ENCODE measurements at regions not wholly inside any gene's neighbourhood (a gene's known extent, or its start where the extent isn't known, plus 50 kb on each side); places are given as distances from the start of the nearest gene placed in this dataset.

DNA sequence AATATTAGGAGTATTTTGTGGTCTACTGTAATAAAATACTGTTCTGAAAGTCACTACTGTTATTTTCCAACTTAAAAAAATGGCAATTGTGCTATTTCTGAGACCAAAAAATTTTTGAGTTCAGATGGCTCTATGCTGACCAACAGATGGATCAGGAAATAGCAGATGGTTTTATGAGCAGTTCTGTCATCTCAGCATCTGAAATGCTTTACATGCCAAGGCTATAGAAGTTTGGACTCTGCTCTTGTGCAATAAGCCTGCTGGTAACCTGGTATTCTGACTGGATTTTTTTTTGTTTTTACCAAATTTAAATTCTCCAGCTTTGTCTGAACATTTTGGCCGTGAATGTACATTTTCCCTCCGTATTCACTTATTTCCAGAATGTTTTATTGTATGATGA lies 1127.5 kb downstream of the GRIK2 start:
- FAIRE-seq = no peak
- TF ChIP-seq POLR2A (IDR thresholded peaks at IDR 0.05; ENCODE audit: low read depth, low read length) = no peak

DNA sequence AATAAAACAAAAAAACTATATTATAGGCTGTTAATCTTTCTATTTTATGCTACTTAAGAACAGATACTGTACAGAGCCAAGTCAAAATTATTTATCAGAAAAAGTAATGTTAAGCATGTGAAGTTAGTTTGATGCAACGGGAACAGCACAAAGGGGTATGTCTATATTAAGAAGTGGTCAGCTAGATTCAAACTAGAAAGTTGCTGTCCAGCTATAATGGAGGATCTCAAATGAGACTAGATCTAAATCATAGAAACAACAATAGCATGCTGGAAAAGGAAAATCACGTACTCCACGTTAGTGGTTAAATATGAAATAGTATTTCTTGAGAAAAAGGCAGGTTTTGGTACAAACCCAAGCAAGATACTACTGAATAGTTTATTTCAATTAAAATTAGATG lies 1124.0 kb downstream of the GRIK2 start:
- TF ChIP-seq POLR2A (IDR thresholded peaks at IDR 0.05; ENCODE audit: low read depth, low read length) = no peak
- DNase-seq (ENCODE audit: insufficient read length, low spot score) = no peak
- no peak for FAIRE-seq

More for the DNA sequence above, 1127.5 kb downstream of the GRIK2 start:
- no peak for DNase-seq (ENCODE audit: insufficient read length, low spot score)

DNA sequence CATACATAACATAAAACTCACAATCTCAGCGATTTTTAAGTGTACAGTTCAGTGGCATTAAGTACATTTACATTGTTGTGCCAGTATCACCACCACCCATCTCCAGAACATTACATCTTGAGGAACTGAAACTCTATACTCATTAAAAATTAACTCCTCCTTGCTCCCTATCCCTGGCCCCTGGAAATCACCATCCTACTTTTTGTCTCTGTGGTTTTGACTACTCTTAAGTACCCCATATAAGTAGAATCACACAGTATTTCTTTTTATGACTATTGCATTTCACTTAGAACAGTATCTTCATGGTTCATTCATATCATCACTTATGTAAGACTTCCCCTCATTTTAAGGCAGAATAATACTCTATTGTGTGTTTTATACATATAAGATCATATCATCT lies 1108.1 kb downstream of the GRIK2 start:
- DNase-seq (ENCODE audit: insufficient read length, low spot score) (no peak), FAIRE-seq (no peak)
- no peak for TF ChIP-seq POLR2A (IDR thresholded peaks at IDR 0.05; ENCODE audit: low read depth, low read length)

DNA sequence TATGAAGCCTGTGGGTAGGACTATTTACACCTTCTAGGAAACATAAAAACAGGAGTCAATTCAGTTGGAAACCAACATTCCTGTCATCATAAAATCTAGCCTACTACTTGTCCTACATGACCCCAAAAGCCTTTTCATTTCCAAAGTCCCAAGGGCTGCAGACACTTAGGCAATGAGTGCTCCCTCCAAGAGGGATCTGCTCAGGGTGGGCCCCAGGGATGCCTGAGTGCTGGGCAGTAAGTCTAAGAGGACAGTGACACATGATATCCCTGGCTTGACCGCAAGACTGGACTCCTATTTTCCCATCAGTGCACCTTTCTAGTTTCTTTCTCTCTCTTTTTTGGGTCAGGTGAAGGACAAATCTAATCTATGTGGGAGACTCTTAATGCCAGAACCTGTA lies 1101.3 kb downstream of the GRIK2 start:
- FAIRE-seq (no peak), DNase-seq (ENCODE audit: insufficient read length, low spot score) (no peak)
- TF ChIP-seq POLR2A (IDR thresholded peaks at IDR 0.05; ENCODE audit: low read depth, low read length) = no peak

DNA sequence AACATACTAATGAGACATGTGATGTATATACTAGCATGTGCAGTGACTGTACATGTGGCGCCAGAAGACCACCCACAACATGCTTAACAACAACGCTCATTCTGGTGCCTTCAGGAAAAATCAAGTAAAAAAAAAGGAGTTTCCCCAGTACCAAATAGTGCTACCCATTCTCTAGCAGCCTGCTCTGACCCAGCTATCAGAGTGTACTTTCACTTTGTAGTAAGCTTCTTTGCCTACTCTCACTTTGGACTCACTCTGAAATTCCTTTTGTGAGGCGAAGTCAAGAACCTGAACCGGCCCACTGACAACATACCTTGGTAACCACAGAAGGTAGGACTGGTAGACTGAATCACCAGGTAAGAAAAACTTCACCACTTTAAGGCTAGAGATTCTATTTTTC lies 1100.0 kb downstream of the GRIK2 start:
- DNase-seq (ENCODE audit: insufficient read length, low spot score) (no peak), FAIRE-seq (no peak)
- TF ChIP-seq POLR2A (IDR thresholded peaks at IDR 0.05; ENCODE audit: low read depth, low read length) = no peak

DNA sequence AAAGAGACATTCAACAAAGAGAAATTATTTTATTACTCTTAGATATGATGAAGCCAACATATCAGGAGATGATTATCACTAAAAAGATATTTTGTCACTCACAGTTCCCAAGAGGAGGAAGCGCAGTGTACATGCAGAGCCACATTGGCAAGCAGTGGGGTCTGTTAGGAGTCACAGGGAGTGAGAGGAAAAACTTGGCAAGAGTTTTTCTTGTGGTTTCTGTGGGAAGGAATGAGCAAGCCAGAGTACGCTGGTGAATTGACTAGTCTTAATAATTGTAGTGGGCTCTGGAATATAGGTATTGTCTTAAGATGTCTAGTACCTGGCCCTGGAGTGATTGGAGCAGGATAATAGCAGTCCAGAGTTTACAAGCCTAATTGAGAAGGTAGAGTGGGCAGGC lies 1095.2 kb downstream of the GRIK2 start:
- FAIRE-seq (peak; percentile 78), DNase-seq (ENCODE audit: insufficient read length, low spot score) (peak; percentile 9)
- TF ChIP-seq POLR2A (IDR thresholded peaks at IDR 0.05; ENCODE audit: low read depth, low read length) = no peak

DNA sequence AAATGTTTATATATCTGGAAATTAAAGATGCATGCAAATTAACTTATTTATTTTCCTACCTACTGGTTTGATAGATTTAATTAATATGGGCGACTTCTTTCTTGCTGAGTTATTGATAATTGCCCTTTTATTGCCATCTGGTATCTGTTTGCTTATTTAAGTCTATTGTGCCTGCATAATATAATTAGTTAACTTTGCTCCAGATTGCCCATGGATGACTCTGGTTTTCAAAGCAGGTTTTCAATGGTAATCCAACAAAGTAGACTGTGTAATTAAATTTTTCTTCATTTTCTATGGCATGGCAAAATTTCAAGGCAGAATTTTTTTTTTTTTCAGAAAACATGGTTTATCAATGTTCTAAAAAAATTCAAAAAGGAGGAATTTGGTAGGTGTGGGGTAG lies 1092.0 kb downstream of the GRIK2 start:
- DNase-seq (ENCODE audit: insufficient read length, low spot score) (no peak), FAIRE-seq (no peak)
- TF ChIP-seq POLR2A (IDR thresholded peaks at IDR 0.05; ENCODE audit: low read depth, low read length) = no peak

DNA sequence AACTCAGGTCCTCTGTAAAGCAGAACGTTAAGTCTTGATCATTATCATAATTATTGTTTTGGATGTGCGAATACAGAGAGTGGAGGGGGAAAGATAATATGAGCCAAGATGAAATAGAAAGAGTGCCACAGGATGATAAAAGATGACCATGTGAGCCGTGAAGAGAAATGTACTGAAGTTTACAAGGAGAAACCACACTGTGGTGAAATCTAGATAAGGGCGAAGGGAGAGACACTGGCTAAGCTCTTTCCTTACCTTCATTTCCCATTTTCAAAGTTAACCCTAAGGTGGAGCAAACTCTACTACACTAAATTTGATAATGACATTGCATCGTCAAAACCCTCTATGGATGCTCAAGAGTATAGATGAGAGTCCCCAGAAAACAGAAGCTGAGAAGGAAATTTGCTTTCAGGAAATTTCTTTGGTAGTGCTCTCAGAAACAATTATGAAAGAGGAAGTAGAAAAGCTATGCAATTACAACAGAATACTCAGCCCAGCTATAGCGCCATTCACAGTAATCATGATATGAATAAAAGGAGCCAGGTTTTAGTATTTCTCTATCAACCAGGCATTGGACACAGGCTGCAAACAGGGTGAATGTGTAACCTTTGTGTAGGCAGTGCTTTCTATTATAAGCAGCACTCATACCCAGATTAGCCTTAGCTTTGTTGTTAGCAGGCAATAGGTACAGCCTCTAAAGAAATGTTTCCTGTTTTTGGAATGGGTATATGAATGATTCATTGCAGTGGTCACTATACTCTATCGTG lies 1080.7 kb downstream of the GRIK2 start:
- FAIRE-seq (no peak), DNase-seq (ENCODE audit: insufficient read length, low spot score) (no peak)
- TF ChIP-seq POLR2A (IDR thresholded peaks at IDR 0.05; ENCODE audit: low read depth, low read length) = no peak

DNA sequence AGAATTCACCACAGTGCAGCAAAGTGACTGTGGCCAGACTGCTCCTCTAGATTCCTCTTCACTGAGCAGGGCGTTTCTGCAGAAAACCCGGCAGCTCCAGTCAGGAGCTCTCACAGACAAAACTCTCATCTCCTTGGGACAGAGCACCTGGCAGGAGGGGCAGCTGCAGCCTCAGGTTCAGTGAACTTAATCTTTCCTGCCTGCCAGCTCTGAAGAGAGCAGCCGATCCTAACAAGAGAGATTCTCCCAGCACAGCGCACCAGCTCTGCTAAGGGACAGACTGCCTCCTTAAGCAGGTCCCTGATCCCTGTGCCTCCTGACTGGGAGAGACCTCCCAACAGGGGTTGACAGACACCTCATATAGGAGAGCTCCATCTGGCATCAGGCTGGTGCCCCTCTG lies 1065.5 kb downstream of the GRIK2 start:
- FAIRE-seq (no peak), DNase-seq (ENCODE audit: insufficient read length, low spot score) (no peak)
- TF ChIP-seq POLR2A (IDR thresholded peaks at IDR 0.05; ENCODE audit: low read depth, low read length) = no peak

DNA sequence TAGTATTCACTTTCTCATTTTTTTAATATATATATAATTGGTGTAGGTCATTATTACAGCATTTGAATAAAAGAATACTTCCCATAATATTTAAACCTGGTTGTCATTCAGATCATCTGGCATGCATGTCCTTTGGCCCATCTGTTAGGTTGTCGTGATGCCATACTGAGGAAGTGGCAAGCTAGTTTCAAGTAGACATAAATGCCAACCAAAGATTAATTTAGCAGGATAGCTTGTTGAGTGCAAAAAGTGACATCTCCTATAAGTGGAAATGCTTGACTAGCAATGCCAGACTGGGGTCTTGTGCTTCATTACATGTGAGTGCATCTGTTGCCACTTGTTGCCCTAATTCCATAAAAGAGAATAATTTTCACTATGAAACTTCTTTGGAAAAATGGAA lies 1044.7 kb downstream of the GRIK2 start:
- FAIRE-seq (no peak), DNase-seq (ENCODE audit: insufficient read length, low spot score) (no peak)
- no peak for TF ChIP-seq POLR2A (IDR thresholded peaks at IDR 0.05; ENCODE audit: low read depth, low read length)

DNA sequence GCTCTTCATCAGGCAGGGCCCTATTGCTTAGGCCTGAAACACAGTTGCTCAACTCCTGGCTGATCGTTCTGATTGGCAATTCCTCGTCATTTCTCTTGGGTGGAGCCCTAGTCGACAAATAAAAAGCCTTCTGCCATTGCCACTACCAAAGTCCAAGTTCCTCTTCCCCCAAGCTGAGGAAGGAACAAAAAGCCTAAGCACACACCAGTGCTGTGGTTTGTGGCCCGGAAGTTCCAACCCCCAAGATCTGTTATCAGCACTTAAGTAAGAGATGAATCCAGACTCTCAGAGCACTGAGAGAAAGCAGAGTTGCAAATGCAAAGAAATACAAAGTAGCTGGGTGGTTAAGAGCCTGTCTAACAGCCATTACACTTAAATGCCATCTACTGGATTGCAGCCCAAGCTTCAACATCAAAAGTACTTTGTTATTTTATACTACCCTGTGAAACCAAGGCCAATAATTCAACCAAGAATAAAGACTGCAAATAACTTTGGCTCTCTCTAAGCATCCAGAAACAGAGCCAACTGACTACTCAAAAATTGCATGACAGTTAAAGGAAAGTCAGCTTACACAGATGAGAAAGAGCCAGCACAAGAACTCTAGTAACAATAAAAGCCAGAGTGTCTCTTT lies 1024.0 kb downstream of the GRIK2 start:
- FAIRE-seq = no peak
- no peak for TF ChIP-seq POLR2A (IDR thresholded peaks at IDR 0.05; ENCODE audit: low read depth, low read length)
- DNase-seq (ENCODE audit: insufficient read length, low spot score) = no peak

DNA sequence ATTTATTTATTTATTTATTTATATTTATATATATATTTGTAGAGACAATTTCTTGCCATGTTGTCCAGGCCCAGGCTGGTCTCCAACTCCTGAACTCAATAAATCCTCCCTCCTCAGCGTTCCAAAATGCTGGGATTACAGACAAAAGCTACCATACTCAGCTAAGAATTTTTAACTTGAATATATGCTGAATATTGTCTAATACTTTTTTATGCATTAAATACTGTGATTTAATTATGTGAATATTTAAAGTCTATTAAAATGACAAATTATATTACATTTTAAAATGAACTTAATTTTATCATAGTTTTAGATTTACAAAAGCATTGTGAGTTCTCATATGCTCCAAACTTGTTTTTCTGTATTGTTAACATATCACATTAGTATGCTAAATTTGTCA lies 1022.4 kb downstream of the GRIK2 start:
- no peak for DNase-seq (ENCODE audit: insufficient read length, low spot score)
- no peak for FAIRE-seq
- no peak for TF ChIP-seq POLR2A (IDR thresholded peaks at IDR 0.05; ENCODE audit: low read depth, low read length)

DNA sequence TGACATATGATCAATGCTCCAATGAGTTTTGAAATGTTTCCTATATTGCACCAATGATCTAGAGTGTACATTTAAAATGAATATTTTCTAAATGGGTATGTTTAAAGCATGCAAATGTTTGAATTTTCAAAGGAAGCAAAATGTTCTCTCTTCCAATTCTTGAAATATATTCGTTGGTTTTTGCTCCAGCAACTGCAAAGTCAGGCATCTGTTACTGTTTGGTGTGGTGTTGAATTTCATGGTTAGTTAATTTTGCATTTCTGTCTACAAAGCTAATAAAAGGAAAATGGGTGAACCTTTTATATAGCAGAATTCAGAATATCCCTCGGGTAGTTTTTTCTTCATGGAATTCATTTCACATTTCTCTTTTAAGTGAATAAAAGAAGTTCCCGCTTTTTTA lies 1018.3 kb downstream of the GRIK2 start:
- no peak for TF ChIP-seq POLR2A (IDR thresholded peaks at IDR 0.05; ENCODE audit: low read depth, low read length)
- FAIRE-seq = no peak
- DNase-seq (ENCODE audit: insufficient read length, low spot score) = no peak

DNA sequence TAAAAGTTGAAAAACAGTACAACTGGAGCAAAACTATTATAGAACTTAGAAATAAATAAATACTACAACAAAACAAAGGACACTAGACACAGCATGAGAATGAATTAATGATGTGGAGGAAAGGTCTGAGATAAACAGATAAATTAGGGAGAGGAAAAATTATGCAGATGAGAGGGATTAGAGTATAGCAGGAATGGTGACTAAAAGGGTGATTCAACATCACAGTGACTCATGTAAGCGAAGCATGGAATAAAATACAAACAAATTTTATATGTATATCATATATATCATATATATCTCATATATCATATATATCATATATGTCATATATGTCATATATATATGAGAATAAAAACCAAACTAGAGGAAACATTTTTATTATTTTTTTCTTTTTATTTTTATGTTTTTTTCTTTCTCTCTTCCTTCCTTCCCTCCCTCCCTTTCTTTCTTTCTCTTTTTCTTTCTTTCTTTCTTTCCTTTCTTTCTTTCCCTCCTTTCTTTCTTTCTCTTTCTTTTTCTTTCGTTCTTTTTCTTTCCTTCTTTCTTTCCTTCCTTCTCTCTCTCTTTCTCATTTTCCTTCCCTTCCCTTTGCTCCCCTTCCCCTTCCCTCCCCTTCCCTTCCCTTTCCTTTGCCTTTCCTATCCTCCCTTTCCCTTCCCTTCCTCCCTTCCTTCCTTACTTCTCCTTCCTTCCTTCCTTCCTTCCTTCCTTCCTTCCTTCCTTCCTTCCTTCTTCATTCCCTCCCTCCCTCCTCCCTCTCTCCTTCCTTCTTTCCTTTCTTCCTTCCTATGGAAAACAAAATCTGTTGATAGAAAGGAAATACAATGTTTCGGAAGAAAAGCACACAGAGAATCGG lies 1014.6 kb downstream of the GRIK2 start:
- DNase-seq (ENCODE audit: insufficient read length, low spot score) = no peak
- TF ChIP-seq POLR2A (IDR thresholded peaks at IDR 0.05; ENCODE audit: low read depth, low read length) = no peak
- FAIRE-seq = no peak
